A673 (cell line): ENCODE measurements at regions not wholly inside any gene's neighbourhood (a gene's known extent, or its start where the extent isn't known, plus 50 kb on each side); places are given as distances from the start of the nearest gene placed in this dataset.

Experiments
- BruUV-seq: library from RNA; stranded (reverse); fragments of 400-500 nt; replicated peaks from 2 replicates; lab custom pipeline; 2021; lab: Mats Ljungman, UMichigan
- CTCF ChIA-PET: fragments of 300-600 bp; sonication (Branson Sonifier 250); formaldehyde crosslinking; loops from one replicate; lab custom pipeline; 2022; ENCODE audit warnings: antibody characterized with exemption; lab: Charles Lee
- POLR2A ChIA-PET: fragments of 300-600 bp; sonication (Branson Sonifier 250); formaldehyde crosslinking; loops from one replicate; lab custom pipeline; 2022; ENCODE audit warnings: antibody characterized with exemption; ENCODE audit not compliant: low non-redundant PET; lab: Charles Lee
- DNase-seq: peaks from one replicate; pipeline ENCODE4 v3.0.0-alpha.2; 2015; ENCODE audit warnings: low spot score
- H3K27ac ChIP-seq: fragments of 200-600 bp; sonication (generic); 2 replicates; pipeline ENCODE4 v1.5.1; 2016; ENCODE audit warnings: mixed run types, low read depth, mild to moderate bottlenecking, mixed read lengths, antibody characterized with exemption, low read length; ENCODE audit not compliant: poor library complexity, severe bottlenecking
- H3K27me3 ChIP-seq: fragments of 200-600 bp; sonication (generic); replicated peaks from 2 replicates; pipeline ENCODE4 v1.6.1; 2017; ENCODE audit warnings: mixed run types, low read depth, mild to moderate bottlenecking, mixed read lengths, antibody characterized with exemption, low read length; ENCODE audit not compliant: insufficient read depth, poor library complexity
- H3K36me3 ChIP-seq: fragments of 200-600 bp; sonication (generic); 2 replicates; pipeline ENCODE4 v1.6.1; 2016; ENCODE audit warnings: mixed run types, mild to moderate bottlenecking, mixed read lengths, antibody characterized with exemption, low read length; ENCODE audit not compliant: insufficient read depth, poor library complexity, severe bottlenecking
- H3K4me1 ChIP-seq: fragments of 200-600 bp; sonication (generic); 2 replicates; pipeline ENCODE4 v1.6.1; 2017; ENCODE audit warnings: mixed run types, mild to moderate bottlenecking, mixed read lengths, antibody characterized with exemption, low read length; ENCODE audit not compliant: insufficient read depth, poor library complexity, severe bottlenecking
- H3K4me3 ChIP-seq: fragments of 200-600 bp; sonication (generic); 2 replicates; pipeline ENCODE4 v1.5.1; 2016; ENCODE audit warnings: low read depth, mixed run types, mild to moderate bottlenecking, mixed read lengths, low read length; ENCODE audit not compliant: poor library complexity, severe bottlenecking
- H3K9me3 ChIP-seq: fragments of 200-600 bp; sonication (generic); 2 replicates; pipeline ENCODE4 v1.6.1; 2016; ENCODE audit warnings: mixed run types, low read depth, mild to moderate bottlenecking, mixed read lengths, antibody characterized with exemption, low read length; ENCODE audit not compliant: poor library complexity, severe bottlenecking
- EZH2 ChIP-seq: fragments of 200-600 bp; sonication (generic); IDR thresholded peaks from 2 replicates; pipeline ENCODE4 v1.6.1; 2017; ENCODE audit warnings: borderline replicate concordance, low read depth, mild to moderate bottlenecking, mixed read lengths, antibody characterized with exemption, low read length; ENCODE audit not compliant: poor library complexity, severe bottlenecking
- intact Hi-C: fragments of 100-400 bp; cut with micrococcal nuclease; formaldehyde crosslinking; loops from one replicate; pipeline ENCODE4 v1.10.0; 2022; ENCODE audit not compliant: unreplicated experiment
- TF ChIP-seq, protein P1 (sequence below): fragments of 300-800, 200-600 bp; sonication (generic); conservative IDR thresholded peaks from 2 replicates; pipeline ENCODE4 v1.5.1; 2017; ENCODE audit warnings: low read depth, mild to moderate bottlenecking, antibody characterized with exemption, low read length, moderate library complexity, mixed read lengths

GRCh38 chr2:16520891-16521290, 144.7 kb downstream of the CYRIA start:
- POLR2A ChIA-PET, result no interaction called here
- no peak overlapping the region for H3K4me3 ChIP-seq
- DNase-seq, result no peak
- no peaks in the 10 kb centered on the region for H3K27me3 ChIP-seq
- CTCF ChIA-PET, result no interaction called here
- H3K27ac ChIP-seq, result no peak overlapping the region
- intact Hi-C loops, result loop anchor here (10.0 kb wide), 1 partner anchor 384 kb away; no protein-coding TSS in a partner anchor
- BruUV-seq, result no TSS peak
- TF ChIP-seq, protein P1, sequence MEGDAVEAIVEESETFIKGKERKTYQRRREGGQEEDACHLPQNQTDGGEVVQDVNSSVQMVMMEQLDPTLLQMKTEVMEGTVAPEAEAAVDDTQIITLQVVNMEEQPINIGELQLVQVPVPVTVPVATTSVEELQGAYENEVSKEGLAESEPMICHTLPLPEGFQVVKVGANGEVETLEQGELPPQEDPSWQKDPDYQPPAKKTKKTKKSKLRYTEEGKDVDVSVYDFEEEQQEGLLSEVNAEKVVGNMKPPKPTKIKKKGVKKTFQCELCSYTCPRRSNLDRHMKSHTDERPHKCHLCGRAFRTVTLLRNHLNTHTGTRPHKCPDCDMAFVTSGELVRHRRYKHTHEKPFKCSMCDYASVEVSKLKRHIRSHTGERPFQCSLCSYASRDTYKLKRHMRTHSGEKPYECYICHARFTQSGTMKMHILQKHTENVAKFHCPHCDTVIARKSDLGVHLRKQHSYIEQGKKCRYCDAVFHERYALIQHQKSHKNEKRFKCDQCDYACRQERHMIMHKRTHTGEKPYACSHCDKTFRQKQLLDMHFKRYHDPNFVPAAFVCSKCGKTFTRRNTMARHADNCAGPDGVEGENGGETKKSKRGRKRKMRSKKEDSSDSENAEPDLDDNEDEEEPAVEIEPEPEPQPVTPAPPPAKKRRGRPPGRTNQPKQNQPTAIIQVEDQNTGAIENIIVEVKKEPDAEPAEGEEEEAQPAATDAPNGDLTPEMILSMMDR, result no peak
- no peak for TF ChIP-seq EZH2
- H3K36me3 ChIP-seq, result no peaks in the 10 kb centered on the region
- no peaks in the 10 kb centered on the region for H3K9me3 ChIP-seq
- H3K4me1 ChIP-seq, result peaks cover 18% of the 10 kb centered on the region

DNA sequence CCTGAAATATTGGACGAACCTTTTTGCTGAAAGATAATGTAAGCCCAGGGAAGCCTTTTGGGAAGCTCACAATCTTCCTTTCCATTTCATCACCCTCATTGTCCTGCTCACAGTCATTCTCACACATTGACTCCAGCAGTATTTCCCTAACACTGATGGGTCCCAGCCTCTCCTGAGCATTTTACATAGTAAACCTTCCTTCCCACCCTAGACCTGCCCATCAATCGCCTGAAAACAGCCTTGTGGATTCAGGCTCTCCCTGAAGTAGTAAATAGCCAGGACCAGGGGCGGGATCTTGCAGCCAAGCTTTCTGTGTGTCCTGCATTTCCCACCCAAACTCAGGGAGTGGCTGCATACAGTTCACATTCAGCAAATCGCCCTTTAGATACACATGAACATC, 149.9 kb downstream of the CYRIA start:
- Histone ChIP-seq H3K4me3 (no peak overlapping the region), H3K27me3 (peaks cover 11% of the 10 kb centered on the region), H3K4me1 (no peaks in the 10 kb centered on the region), H3K27ac (no peak overlapping the region), H3K9me3 (no peaks in the 10 kb centered on the region), H3K36me3 (no peaks in the 10 kb centered on the region)
- no peak for DNase-seq
- POLR2A ChIA-PET, result no interaction called here
- CTCF ChIA-PET, result no interaction called here
- no TSS peak for BruUV-seq
- TF ChIP-seq, protein P1, result no peak
- TF ChIP-seq EZH2, result no peak
- intact Hi-C loops, result no loop called here

DNA sequence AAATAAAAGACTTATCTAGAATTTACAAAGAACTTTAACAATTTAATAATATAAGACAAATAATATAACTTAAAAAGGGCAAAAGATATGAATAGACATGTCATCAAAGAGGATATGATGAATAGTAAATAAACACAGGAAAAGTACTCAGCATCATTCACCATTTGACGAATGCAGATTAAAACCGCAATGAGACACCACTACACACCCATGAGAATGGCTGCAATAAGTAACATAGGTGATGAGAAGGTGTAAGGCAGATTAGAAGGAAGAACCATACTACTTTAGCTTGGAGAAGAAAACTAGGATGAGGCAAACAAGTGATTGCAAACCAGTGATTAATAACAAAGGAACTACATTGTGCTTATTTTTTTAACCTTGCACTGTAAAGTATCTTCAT, 152.0 kb downstream of the CYRIA start:
- no peak for DNase-seq
- Histone ChIP-seq H3K27me3 (peaks cover 11% of the 10 kb centered on the region), H3K36me3 (no peaks in the 10 kb centered on the region), H3K27ac (no peak overlapping the region), H3K4me3 (no peak overlapping the region), H3K4me1 (no peaks in the 10 kb centered on the region), H3K9me3 (no peaks in the 10 kb centered on the region)
- BruUV-seq, result no TSS peak
- no peak for TF ChIP-seq EZH2
- TF ChIP-seq, protein P1, result no peak
- CTCF ChIA-PET, result no interaction called here
- intact Hi-C loops, result no loop called here
- POLR2A ChIA-PET, result no interaction called here
